Right lobe of liver (tissue), 6 donors: ENCODE measurements at regions not wholly inside any gene's neighbourhood (a gene's known extent, or its start where the extent isn't known, plus 50 kb on each side); places are given as distances from the start of the nearest gene placed in this dataset.
A peak's percentile ranks its signal among the peaks of the same experiment; 100 is the strongest.

Source experiments
- ATAC-seq, 4 donors: fragments of 200-7000 bp; cut with Tn5 transposase; one replicate each; pipeline ENCODE4 v1.9.1; 2020; ENCODE audit warnings: mild to moderate bottlenecking in 4 of 4, moderate library complexity in 4 of 4
- DNase-seq, 3 donors: peaks; one replicate each; pipeline ENCODE4 v3.0.0-alpha.2; 2020
- H3K27ac ChIP-seq, 3 donors: fragments of 200-600 bp; one replicate each; pipeline ENCODE4 v1.8.0; 2022
- H3K27me3 ChIP-seq, 2 donors: fragments of 200-600 bp; one replicate each; pipeline ENCODE4 v1.8.0; 2022
- H3K36me3 ChIP-seq, 4 donors: fragments of 200-600 bp; sonication (generic) in 1 of 4; one replicate each; pipeline versions ENCODE4 v1.5.1 to v1.8.0; 2017 to 2022; ENCODE audit warnings: control low read depth in 1 of 4
- H3K4me1 ChIP-seq, 4 donors: fragments of 200-600 bp; sonication (generic) in 1 of 4; one replicate each; pipeline versions ENCODE4 v1.5.1 to v1.8.0; 2017 to 2022; ENCODE audit warnings: control low read depth in 1 of 4
- H3K4me3 ChIP-seq, 3 donors: fragments of 200-600 bp; one replicate each; pipeline ENCODE4 v1.8.0; 2022
- H3K9me3 ChIP-seq, 4 donors: fragments of 200-600 bp; sonication (generic) in 1 of 4; one replicate each; pipeline versions ENCODE4 v1.5.1 to v1.8.0; 2017 to 2022; ENCODE audit warnings: control low read depth in 1 of 4
- CTCF ChIP-seq, 4 donors: fragments of 200-600 bp in 3 of 4; fragments of 450-650 bp in 1 of 4; IDR thresholded peaks; one replicate each; pipeline versions ENCODE4 v1.5.1 to v1.8.0; 2016 to 2022; ENCODE audit warnings: antibody characterized with exemption in 4 of 4, mild to moderate bottlenecking in 2 of 4
- POLR2A ChIP-seq: fragments of 450-650 bp; IDR thresholded peaks from one replicate; pipeline ENCODE4 v1.6.1; 2017; ENCODE audit warnings: antibody characterized with exemption, mild to moderate bottlenecking
- WGBS: methylation state at CpG from one replicate; pipeline ENCODE4 v1.1.6; 2018; ENCODE audit warnings: low coverage, low lambda C conversion rate; ENCODE audit not compliant: insufficient coverage; ENCODE audit errors: missing lambda C conversion rate; 5-methylcytosine and 5-hydroxymethylcytosine counted together
- intact Hi-C, 2 donors: fragments of 100-400 bp; cut with DNase I; formaldehyde crosslinking; loops; one replicate each; pipeline versions ENCODE4 v1.11.2 to v1.14.1; 2022
- donor health status: DM: no; HTN: yes; CAD: no.
- donor health status: DM: no; HTN: no; CAD: no.
- donor health status: DM: no; HTN: no; CAD: no.
- donor health status: DM: no; HTN: yes; CAD: no.
- donor health status: DM: no; HTN: yes; CAD: no.

- Histone ChIP-seq H3K9me3 (no peaks in the 10 kb centered on the region), H3K36me3 (no peaks in the 10 kb centered on the region), H3K4me1 (no peaks in the 10 kb centered on the region), H3K4me3 (no peak overlapping the region), H3K27me3 (no peaks in the 10 kb centered on the region), H3K27ac (no peak overlapping the region)
- no peak for ATAC-seq
- 65% methylated on average over 6 of the region's 6 CpGs for WGBS
- intact Hi-C loops = no loop called here
- TF ChIP-seq CTCF (IDR thresholded peaks at IDR 0.05) (no peak), POLR2A (no peak)
- no peak for DNase-seq
Measured at GRCh38 chr4:133498149-133498548, 349.1 kb downstream of the PCDH10 start.

GRCh38 chr4:133493776-133494175 lies 344.7 kb downstream of the PCDH10 start:
- 54% methylated on average over 1 of the region's 1 CpG for WGBS
- no peaks in the 10 kb centered on the region for H3K4me1 ChIP-seq
- DNase-seq (no peak), ATAC-seq (no peak)
- no peaks in the 10 kb centered on the region for H3K9me3 ChIP-seq
- no peak overlapping the region for H3K4me3 ChIP-seq
- H3K27me3 ChIP-seq = no peaks in the 10 kb centered on the region
- TF ChIP-seq CTCF (IDR thresholded peaks at IDR 0.05) (no peak), POLR2A (no peak)
- H3K27ac ChIP-seq = no peak overlapping the region
- no peaks in the 10 kb centered on the region for H3K36me3 ChIP-seq
- intact Hi-C loops = no loop called here

DNA sequence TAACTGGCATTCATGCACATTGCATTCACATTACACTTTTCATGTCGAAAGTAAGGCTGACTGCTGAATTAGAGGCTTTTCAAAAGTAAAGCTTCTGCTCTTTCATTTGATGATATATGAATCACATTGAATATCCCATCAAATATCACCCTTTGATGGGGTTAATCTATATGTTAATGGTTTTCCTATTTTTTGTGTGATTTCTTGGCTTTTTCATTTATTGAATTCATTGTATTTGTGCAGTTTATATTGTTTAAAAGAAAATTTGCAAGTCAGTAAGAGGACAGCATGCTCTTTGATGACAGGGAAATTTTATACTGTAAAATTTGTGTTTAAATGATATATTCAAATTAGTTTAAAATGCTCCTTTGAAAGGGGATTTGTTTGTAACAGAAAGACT lies 344.1 kb downstream of the PCDH10 start:
- no peak overlapping the region for H3K27ac ChIP-seq
- no peak for DNase-seq
- H3K27me3 ChIP-seq = no peaks in the 10 kb centered on the region
- TF ChIP-seq CTCF (IDR thresholded peaks at IDR 0.05) = no peak
- no peak for TF ChIP-seq POLR2A
- WGBS = 53% methylated on average over 1 of the region's 1 CpG
- no peaks in the 10 kb centered on the region for H3K36me3 ChIP-seq
- intact Hi-C loops = no loop called here
- H3K4me3 ChIP-seq = no peak overlapping the region
- ATAC-seq = no peak
- H3K9me3 ChIP-seq = no peaks in the 10 kb centered on the region
- H3K4me1 ChIP-seq = no peaks in the 10 kb centered on the region

GRCh38 chr4:133484287-133484686 lies 335.2 kb downstream of the PCDH10 start:
- DNase-seq (no peak), ATAC-seq (no peak)
- no peak overlapping the region for H3K4me3 ChIP-seq
- H3K9me3 ChIP-seq = no peaks in the 10 kb centered on the region
- TF ChIP-seq CTCF (IDR thresholded peaks at IDR 0.05) (no peak), POLR2A (no peak)
- 28% methylated on average over 2 of the region's 2 CpGs for WGBS
- H3K4me1 ChIP-seq = no peaks in the 10 kb centered on the region
- H3K27me3 ChIP-seq = no peaks in the 10 kb centered on the region
- intact Hi-C loops = no loop called here
- H3K27ac ChIP-seq = no peak overlapping the region
- no peaks in the 10 kb centered on the region for H3K36me3 ChIP-seq

GRCh38 chr4:133483600-133484246 lies 334.6 kb downstream of the PCDH10 start:
- Histone ChIP-seq H3K4me1 (no peaks in the 10 kb centered on the region), H3K4me3 (no peak overlapping the region), H3K36me3 (no peaks in the 10 kb centered on the region), H3K9me3 (no peaks in the 10 kb centered on the region), H3K27ac (no peak overlapping the region), H3K27me3 (no peaks in the 10 kb centered on the region)
- peak in 3 of 4 donors; percentile 33 to 51 (median 38) for TF ChIP-seq CTCF (IDR thresholded peaks at IDR 0.05)
- no peak for TF ChIP-seq POLR2A
- intact Hi-C loops = no loop called here
- ATAC-seq (peak; percentile 35 to 71 (median 38)), DNase-seq (no peak)
- WGBS = 33% methylated on average over 4 of the region's 4 CpGs
